H9 (cell line): ENCODE measurements at regions not wholly inside any gene's neighbourhood (a gene's known extent, or its start where the extent isn't known, plus 50 kb on each side); places are given as distances from the start of the nearest gene placed in this dataset.

Experiments
- DNase-seq: peaks from one replicate; pipeline ENCODE4 v3.0.0-alpha.2; 2017
- H2AFZ ChIP-seq: one replicate; pipeline ENCODE4 v1.6.1; 2013; ENCODE audit warnings: mild to moderate bottlenecking, low read length, control low read depth, moderate library complexity
- H2AK5ac ChIP-seq: 2 replicates; pipeline ENCODE4 v1.6.1; 2013; ENCODE audit warnings: low read length, control low read depth, mixed read lengths; ENCODE audit not compliant: insufficient read length
- H2BK120ac ChIP-seq: one replicate; pipeline ENCODE4 v1.6.1; 2013; ENCODE audit warnings: low read depth, mild to moderate bottlenecking, low read length, control low read depth, inconsistent platforms; ENCODE audit not compliant: poor library complexity, severe bottlenecking
- H2BK12ac ChIP-seq: 2 replicates; pipeline ENCODE4 v1.6.1; 2013; ENCODE audit warnings: low read length, control low read depth, mixed read lengths, low read depth; ENCODE audit not compliant: insufficient read length
- H2BK15ac ChIP-seq: 2 replicates; pipeline ENCODE4 v1.6.1; 2013; ENCODE audit warnings: low read depth, low read length, control low read depth
- H2BK20ac ChIP-seq: one replicate; pipeline ENCODE4 v1.6.1; 2013; ENCODE audit warnings: low read depth, mild to moderate bottlenecking, low read length, control low read depth, inconsistent platforms; ENCODE audit not compliant: poor library complexity, severe bottlenecking
- H2BK5ac ChIP-seq: 2 replicates; pipeline ENCODE4 v1.6.1; 2013; ENCODE audit warnings: low read length, control low read depth, mixed read lengths; ENCODE audit not compliant: insufficient read length
- H3K14ac ChIP-seq: 2 replicates; pipeline ENCODE4 v1.6.1; 2013; ENCODE audit warnings: low read length, control low read depth; ENCODE audit not compliant: insufficient read depth
- H3K18ac ChIP-seq: 2 replicates; pipeline ENCODE4 v1.6.1; 2013; ENCODE audit warnings: low read depth, mild to moderate bottlenecking, mixed read lengths, low read length, control low read depth; ENCODE audit not compliant: insufficient read length
- H3K23ac ChIP-seq: 2 replicates; pipeline ENCODE4 v1.6.1; 2013; ENCODE audit warnings: low read length, control low read depth, mixed read lengths, low read depth; ENCODE audit not compliant: insufficient read length
- H3K23me2 ChIP-seq: 2 replicates; pipeline ENCODE4 v1.6.1; 2013; ENCODE audit warnings: low read depth, mild to moderate bottlenecking, mixed read lengths, low read length, control low read depth; ENCODE audit not compliant: insufficient read length, poor library complexity, severe bottlenecking
- H3K27ac ChIP-seq: 2 replicates; pipeline ENCODE4 v1.5.1; 2013; ENCODE audit warnings: low read length, control low read depth, mixed read lengths, low read depth; ENCODE audit not compliant: insufficient read length
- H3K27me3 ChIP-seq: 2 replicates; pipeline ENCODE4 v1.6.1; 2013; ENCODE audit warnings: low read length, control low read depth, inconsistent platforms; ENCODE audit not compliant: insufficient read depth
- H3K4ac ChIP-seq: 2 replicates; pipeline ENCODE4 v1.6.1; 2013; ENCODE audit warnings: low read depth, mild to moderate bottlenecking, control low read depth, inconsistent platforms, low read length, moderate library complexity
- H3K4me1 ChIP-seq: 2 replicates; pipeline ENCODE4 v1.6.1; 2013; ENCODE audit warnings: low read length, control low read depth, inconsistent platforms; ENCODE audit not compliant: insufficient read depth
- H3K4me2 ChIP-seq: 2 replicates; pipeline ENCODE4 v1.6.1; 2013; ENCODE audit warnings: low read length, control low read depth, mixed read lengths; ENCODE audit not compliant: insufficient read length, insufficient read depth
- H3K56ac ChIP-seq: 2 replicates; pipeline ENCODE4 v1.6.1; 2013; ENCODE audit warnings: low read depth, mild to moderate bottlenecking, mixed read lengths, low read length, control low read depth; ENCODE audit not compliant: insufficient read length
- H3K79me1 ChIP-seq: 2 replicates; pipeline ENCODE4 v1.6.1; 2013; ENCODE audit warnings: low read depth, mild to moderate bottlenecking, moderate library complexity, low read length, control low read depth, inconsistent platforms; ENCODE audit not compliant: insufficient read depth, poor library complexity, severe bottlenecking
- H3K79me2 ChIP-seq: 2 replicates; pipeline ENCODE4 v1.6.1; 2013; ENCODE audit warnings: low read length, control low read depth, inconsistent platforms; ENCODE audit not compliant: insufficient read depth
- H3K9ac ChIP-seq: 2 replicates; pipeline ENCODE4 v1.6.1; 2013; ENCODE audit warnings: low read length, control low read depth, mixed read lengths; ENCODE audit not compliant: insufficient read length; ENCODE audit errors: extremely low read depth
- H3K9me3 ChIP-seq: one replicate; pipeline ENCODE4 v1.6.1; 2013; ENCODE audit warnings: low read depth, low read length, inconsistent platforms; ENCODE audit not compliant: control insufficient read depth
- H3T11ph ChIP-seq: one replicate; pipeline ENCODE4 v1.6.1; 2013; ENCODE audit warnings: mild to moderate bottlenecking, low read length, control low read depth, inconsistent platforms
- H4K20me1 ChIP-seq: one replicate; pipeline ENCODE4 v1.6.1; 2013; ENCODE audit not compliant: control insufficient read depth, insufficient read length, insufficient read depth
- H4K5ac ChIP-seq: 2 replicates; pipeline ENCODE4 v1.6.1; 2013; ENCODE audit warnings: low read depth, mild to moderate bottlenecking, mixed read lengths, low read length, control low read depth; ENCODE audit not compliant: insufficient read length
- H4K8ac ChIP-seq: replicated peaks from 2 replicates; pipeline ENCODE4 v1.6.1; 2013; ENCODE audit warnings: low read length, control low read depth, mixed read lengths, low read depth; ENCODE audit not compliant: insufficient read length
- H4K91ac ChIP-seq: 2 replicates; pipeline ENCODE4 v1.6.1; 2013; ENCODE audit warnings: low read depth, mild to moderate bottlenecking, moderate library complexity, mixed read lengths, low read length, control low read depth; ENCODE audit not compliant: insufficient read length
- H3K27ac Mint-ChIP-seq, 3 experiments: 2 replicates in 2 of 3; 3 replicates in 1 of 3; pipeline ENCODE4 v1.8.0; 2020 to 2021; ENCODE audit warnings: mixed read lengths in 3 of 3, mild to moderate bottlenecking in 1 of 3, moderate library complexity in 1 of 3
- H3K27me3 Mint-ChIP-seq: 2 replicates; pipeline ENCODE4 v1.8.0; 2021; ENCODE audit warnings: low read depth, mild to moderate bottlenecking, moderate library complexity, mixed read lengths
- H3K36me3 Mint-ChIP-seq, 3 experiments: 2 replicates in 2 of 3; 3 replicates in 1 of 3; pipeline ENCODE4 v1.8.0; 2020 to 2021; ENCODE audit warnings: low read depth in 3 of 3, mixed read lengths in 3 of 3; ENCODE audit not compliant: insufficient read depth in 1 of 3
- H3K4me1 Mint-ChIP-seq, 2 experiments: 2 replicates each; pipeline ENCODE4 v1.8.0; 2020; ENCODE audit warnings: mixed read lengths in 2 of 2
- H3K4me3 Mint-ChIP-seq, 2 experiments: 2 replicates in 1 of 2; 3 replicates in 1 of 2; pipeline ENCODE4 v1.8.0; 2020 to 2021; ENCODE audit warnings: mild to moderate bottlenecking in 2 of 2, mixed read lengths in 2 of 2, moderate library complexity in 1 of 2
- H3K9me3 Mint-ChIP-seq, 2 experiments: 2 replicates in 1 of 2; 3 replicates in 1 of 2; pipeline ENCODE4 v1.8.0; 2020; ENCODE audit warnings: mild to moderate bottlenecking in 2 of 2, mixed read lengths in 2 of 2, moderate library complexity in 1 of 2
- CTCF ChIP-seq: fragments of 200-600 bp; sonication (generic); conservative IDR thresholded peaks from 3 replicates; pipeline ENCODE4 v1.8.0; 2021; ENCODE audit warnings: antibody characterized with exemption, mild to moderate bottlenecking
- WGBS: extraction: QIAGEN DNeasy Blood & Tissue Kit; methylation state at CpG from one replicate; pipeline ENCODE4 v1.1.7; 2013; ENCODE audit warnings: missing lambda C conversion rate, low lambda C conversion rate, mixed read lengths; ENCODE audit not compliant: insufficient read length; ENCODE audit errors: extremely low coverage; 5-methylcytosine and 5-hydroxymethylcytosine counted together

GRCh38 chr9:104988539-104988938 lies 60.6 kb upstream of the ABCA1 start:
- Histone ChIP-seq H4K8ac (no peak overlapping the region), H3K4me2 (no peak overlapping the region), H3K27ac (no peak overlapping the region), H2BK15ac (no peak overlapping the region), H3T11ph (no peak overlapping the region), H3K56ac (no peak overlapping the region), H3K14ac (no peak overlapping the region), H4K5ac (no peak overlapping the region), H3K79me1 (no peaks in the 10 kb centered on the region), H3K79me2 (no peaks in the 10 kb centered on the region), H2BK120ac (no peak overlapping the region), H2BK5ac (no peak overlapping the region), H3K18ac (no peak overlapping the region), H3K9ac (no peak overlapping the region), H3K27me3 (peaks cover 13% of the 10 kb centered on the region; the same call in 1 of the 2 replicates), H4K91ac (no peak overlapping the region), H4K20me1 (no peaks in the 10 kb centered on the region), H2AFZ (no peak overlapping the region), H3K4me1 (peaks cover 8% of the 10 kb centered on the region; the same call in 1 of the 2 replicates), H2BK12ac (no peak overlapping the region), H3K23ac (no peak overlapping the region), H3K4ac (no peak overlapping the region), H2AK5ac (no peak overlapping the region), H3K9me3 (no peaks in the 10 kb centered on the region), H3K23me2 (peaks cover 13% of the 10 kb centered on the region), H2BK20ac (no peak overlapping the region)
- TF ChIP-seq CTCF = no peak
- H3K36me3 Mint-ChIP-seq = 0 out of 7 replicates have a peak, but pooled peaks cover 0 to 1% (median 0%) of the 10 kb centered on the region in 3 experiments
- WGBS = no CpG with 5 or more reads among the region's 2 CpGs
- peaks cover 34 to 50% of the 10 kb centered on the region in 2 experiments for H3K4me1 Mint-ChIP-seq
- H3K9me3 Mint-ChIP-seq = peaks cover 4 to 7% of the 10 kb centered on the region in 2 experiments; a peak in 2 of 5 replicates
- peaks cover 46% of the 10 kb centered on the region for H3K27me3 Mint-ChIP-seq
- H3K27ac Mint-ChIP-seq = no peak overlapping the region
- H3K4me3 Mint-ChIP-seq = no peak overlapping the region
- no peak for DNase-seq
